Transverse colon (tissue), 4 donors: ENCODE measurements at regions not wholly inside any gene's neighbourhood (a gene's known extent, or its start where the extent isn't known, plus 50 kb on each side); places are given as distances from the start of the nearest gene placed in this dataset.

Source experiments
- POLR2AphosphoS5 ChIP-seq, 3 donors: sonication (generic); formaldehyde crosslinking; IDR thresholded peaks; one replicate each; pipeline ENCODE4 v1.6.1; 2016; ENCODE audit warnings: antibody characterized with exemption in 3 of 3
- TF ChIP-seq, protein P1 (sequence below), 5 experiments: fragments of 200-600 bp in 3 of 5; fragments of 450-650 bp in 2 of 5; sonication (generic) in 3 of 5; IDR thresholded peaks; 1 replicate in 2 of 5; 2 replicates in 3 of 5; pipeline ENCODE4 v1.5.1; 2016 to 2017; ENCODE audit warnings: antibody characterized with exemption in 5 of 5, inconsistent platforms in 3 of 5, mild to moderate bottlenecking in 2 of 5, moderate library complexity in 1 of 5

DNA sequence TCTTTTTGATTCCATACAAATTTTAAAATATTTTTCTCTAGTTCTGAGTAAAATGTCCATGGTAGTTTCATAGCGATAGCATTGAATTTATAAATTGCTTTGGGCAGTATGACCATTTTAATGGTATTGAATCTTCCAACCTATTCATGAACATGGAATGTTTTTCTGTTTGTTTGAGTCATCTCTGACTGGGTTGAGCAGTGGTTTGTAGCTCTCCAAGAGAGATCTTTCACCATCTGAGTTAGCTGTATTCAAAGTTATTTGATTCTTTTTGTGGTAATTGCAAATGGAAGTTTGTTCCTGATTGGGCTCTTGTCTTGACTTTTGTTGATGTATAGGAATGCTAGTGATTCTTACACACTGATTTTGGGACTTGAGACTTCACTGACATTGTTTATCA, 136.3 kb upstream of the HSFY2 start:
- TF ChIP-seq, protein P1, sequence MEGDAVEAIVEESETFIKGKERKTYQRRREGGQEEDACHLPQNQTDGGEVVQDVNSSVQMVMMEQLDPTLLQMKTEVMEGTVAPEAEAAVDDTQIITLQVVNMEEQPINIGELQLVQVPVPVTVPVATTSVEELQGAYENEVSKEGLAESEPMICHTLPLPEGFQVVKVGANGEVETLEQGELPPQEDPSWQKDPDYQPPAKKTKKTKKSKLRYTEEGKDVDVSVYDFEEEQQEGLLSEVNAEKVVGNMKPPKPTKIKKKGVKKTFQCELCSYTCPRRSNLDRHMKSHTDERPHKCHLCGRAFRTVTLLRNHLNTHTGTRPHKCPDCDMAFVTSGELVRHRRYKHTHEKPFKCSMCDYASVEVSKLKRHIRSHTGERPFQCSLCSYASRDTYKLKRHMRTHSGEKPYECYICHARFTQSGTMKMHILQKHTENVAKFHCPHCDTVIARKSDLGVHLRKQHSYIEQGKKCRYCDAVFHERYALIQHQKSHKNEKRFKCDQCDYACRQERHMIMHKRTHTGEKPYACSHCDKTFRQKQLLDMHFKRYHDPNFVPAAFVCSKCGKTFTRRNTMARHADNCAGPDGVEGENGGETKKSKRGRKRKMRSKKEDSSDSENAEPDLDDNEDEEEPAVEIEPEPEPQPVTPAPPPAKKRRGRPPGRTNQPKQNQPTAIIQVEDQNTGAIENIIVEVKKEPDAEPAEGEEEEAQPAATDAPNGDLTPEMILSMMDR (IDR thresholded peaks at IDR 0.05), result no peak
- TF ChIP-seq POLR2AphosphoS5 (IDR thresholded peaks at IDR 0.05), result no peak
